Activated CD8-positive, alpha-beta T cell treated with anti-CD3 and anti-CD28 coated beads, Interleukin-2, amount 10 ng/mL, durations not matched to agents 7 days and 5 days (primary cell): ENCODE measurements at regions not wholly inside any gene's neighbourhood (a gene's known extent, or its start where the extent isn't known, plus 50 kb on each side); places are given as distances from the start of the nearest gene placed in this dataset.

Source experiments
- ATAC-seq: fragments of 150-1000 bp; cut with Tn5 transposase; one replicate; pipeline ENCODE4 v1.10.0; 2021; ENCODE audit warnings: moderate library complexity
- CTCF ChIA-PET: fragments of 350-600 bp; sonication (Branson Sonifier 250); formaldehyde crosslinking; loops from one replicate; lab custom pipeline; 2021; ENCODE audit warnings: antibody characterized with exemption; lab: Charles Lee
- POLR2A ChIA-PET: fragments of 350-600 bp; sonication (Branson Sonifier 250); formaldehyde crosslinking; loops from one replicate; lab custom pipeline; 2021; ENCODE audit warnings: antibody characterized with exemption; lab: Charles Lee
- DNase-seq: peaks from one replicate; pipeline ENCODE4 v3.0.0-alpha.2; 2020
- H3K27ac Mint-ChIP-seq: one replicate; pipeline ENCODE4 v1.8.0; 2021; ENCODE audit warnings: mild to moderate bottlenecking, mixed read lengths
- H3K27me3 Mint-ChIP-seq: one replicate; pipeline ENCODE4 v1.8.0; 2021; ENCODE audit warnings: low read depth, mixed read lengths
- H3K36me3 Mint-ChIP-seq: one replicate; pipeline ENCODE4 v1.8.0; 2021; ENCODE audit warnings: low read depth, mixed read lengths
- H3K4me1 Mint-ChIP-seq: one replicate; pipeline ENCODE4 v1.8.0; 2021; ENCODE audit warnings: low read depth, mixed read lengths
- H3K4me3 Mint-ChIP-seq: one replicate; pipeline ENCODE4 v1.8.0; 2021; ENCODE audit warnings: mild to moderate bottlenecking, mixed read lengths
- H3K9me3 Mint-ChIP-seq: one replicate; pipeline ENCODE4 v1.8.0; 2022; ENCODE audit warnings: mixed read lengths; ENCODE audit not compliant: insufficient read depth

DNA sequence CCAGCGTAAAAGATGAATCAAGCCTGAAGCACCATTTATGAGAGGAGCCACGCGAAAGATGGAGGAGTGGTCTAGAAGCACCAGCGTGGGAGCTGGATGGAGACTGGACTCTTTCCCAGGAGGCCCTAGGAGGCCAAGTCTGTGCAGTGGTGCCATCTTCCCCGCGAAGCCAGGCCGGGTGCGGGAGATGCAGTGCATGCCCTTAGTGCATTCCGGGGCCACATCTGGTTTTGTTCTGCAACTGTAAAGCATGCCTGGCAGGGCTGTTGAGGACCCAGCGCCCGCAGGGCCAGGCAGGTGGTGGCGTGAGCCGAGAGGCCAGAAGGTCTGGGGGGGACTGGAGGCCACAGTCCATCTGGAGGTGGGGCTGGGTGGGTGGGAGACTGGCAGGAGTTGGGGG, 78.6 kb upstream of the ADRA2C start:
- no peaks in the 10 kb centered on the region for H3K36me3 Mint-ChIP-seq
- ATAC-seq, result no peak

DNA sequence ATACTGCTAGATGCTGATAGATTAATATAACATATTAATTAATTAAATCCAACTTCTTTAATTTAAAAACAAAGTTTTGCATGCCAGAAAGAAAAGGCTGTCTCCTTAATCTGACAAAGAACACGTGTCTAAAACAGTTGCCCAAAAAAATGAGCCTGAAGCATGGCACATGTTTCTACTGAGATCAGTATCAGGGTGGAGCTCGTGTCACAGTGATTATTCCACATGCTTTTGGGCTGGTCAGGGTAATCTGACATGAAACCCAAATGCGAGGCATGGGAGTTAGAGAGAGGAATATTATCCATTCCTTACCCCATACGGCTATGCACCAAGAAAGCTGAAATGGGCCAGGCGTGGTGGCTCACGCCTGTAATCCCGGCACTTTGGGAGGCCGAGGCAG, 79.4 kb upstream of the ADRA2C start:
- CTCF ChIA-PET, result interaction anchor here (0.6 kb wide), 1 partner anchor 194 kb away, joined by 3 read pairs; no protein-coding TSS in a partner anchor
- Mint-ChIP-seq H3K36me3 (no peaks in the 10 kb centered on the region), H3K27me3 (no peaks in the 10 kb centered on the region)

More for the DNA sequence above, 78.6 kb upstream of the ADRA2C start:
- POLR2A ChIA-PET, result no interaction called here
- CTCF ChIA-PET, result no interaction called here
- H3K4me1 Mint-ChIP-seq, result no peaks in the 10 kb centered on the region
- H3K4me3 Mint-ChIP-seq, result no peak overlapping the region
- H3K9me3 Mint-ChIP-seq, result no peaks in the 10 kb centered on the region
- no peak overlapping the region for H3K27ac Mint-ChIP-seq
- H3K27me3 Mint-ChIP-seq, result no peaks in the 10 kb centered on the region
- DNase-seq, result no peak

DNA sequence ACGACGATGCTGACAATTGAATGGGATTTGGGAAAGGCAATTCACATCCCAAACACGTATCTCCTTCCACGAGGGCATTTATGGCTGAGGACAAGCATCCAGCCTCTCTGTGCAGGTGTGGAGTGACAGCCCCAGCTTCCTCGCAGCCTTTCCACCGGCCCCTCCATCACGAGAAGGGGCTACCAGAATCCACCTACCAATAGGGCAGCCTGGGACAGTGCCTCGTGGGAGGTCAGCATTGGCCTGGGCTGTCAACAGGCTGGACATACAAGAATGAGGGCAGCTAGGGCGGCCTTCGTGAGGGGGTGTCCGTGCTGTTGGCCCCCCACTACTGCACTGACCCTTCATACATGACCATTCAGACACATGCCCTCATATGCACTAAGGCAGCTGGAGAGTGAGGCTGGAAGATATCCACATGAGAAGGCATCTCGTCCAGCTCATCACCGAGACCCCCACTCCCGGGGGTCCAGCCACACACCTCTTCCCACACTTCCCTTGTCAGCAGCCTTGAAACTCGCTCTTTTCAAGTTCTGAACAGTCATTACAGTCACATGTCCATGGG, 81.0 kb upstream of the ADRA2C start:
- ATAC-seq (no peak), DNase-seq (no peak)
- H3K4me3 Mint-ChIP-seq, result no peak overlapping the region
- H3K27ac Mint-ChIP-seq, result no peak overlapping the region
- CTCF ChIA-PET, result no interaction called here
- H3K36me3 Mint-ChIP-seq, result no peaks in the 10 kb centered on the region
- H3K4me1 Mint-ChIP-seq, result no peaks in the 10 kb centered on the region
- POLR2A ChIA-PET, result no interaction called here
- H3K27me3 Mint-ChIP-seq, result no peaks in the 10 kb centered on the region
- H3K9me3 Mint-ChIP-seq, result no peaks in the 10 kb centered on the region

More for the DNA sequence above, 79.4 kb upstream of the ADRA2C start:
- DNase-seq (no peak), ATAC-seq (no peak)
- POLR2A ChIA-PET, result no interaction called here
- Mint-ChIP-seq H3K9me3 (no peaks in the 10 kb centered on the region), H3K4me3 (no peak overlapping the region), H3K27ac (no peak overlapping the region), H3K4me1 (no peaks in the 10 kb centered on the region)

DNA sequence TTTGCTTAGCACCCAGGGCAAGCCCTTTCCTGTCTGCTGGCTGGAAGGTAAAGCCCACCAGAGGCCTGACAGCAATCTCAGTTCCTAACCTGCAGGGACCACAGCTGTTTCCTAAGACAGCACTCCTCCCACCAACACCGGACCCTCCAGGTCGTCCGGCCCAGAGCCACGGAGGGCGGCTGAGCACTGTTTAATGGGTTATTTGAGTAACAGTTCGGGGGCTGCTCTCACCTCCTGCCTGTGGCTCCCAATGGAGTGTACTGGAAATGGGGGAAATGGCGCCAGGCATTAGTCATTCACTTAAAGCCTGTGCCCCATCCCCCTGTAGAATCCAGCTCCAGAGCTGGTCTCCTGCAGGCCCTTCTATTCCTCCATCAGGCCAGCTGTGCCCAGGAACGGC, 81.6 kb upstream of the ADRA2C start:
- CTCF ChIA-PET, result no interaction called here
- Mint-ChIP-seq H3K27ac (no peak overlapping the region), H3K27me3 (no peaks in the 10 kb centered on the region), H3K4me3 (no peak overlapping the region), H3K9me3 (no peaks in the 10 kb centered on the region), H3K36me3 (no peaks in the 10 kb centered on the region), H3K4me1 (no peaks in the 10 kb centered on the region)
- no peak for ATAC-seq
- POLR2A ChIA-PET, result no interaction called here
- no peak for DNase-seq

DNA sequence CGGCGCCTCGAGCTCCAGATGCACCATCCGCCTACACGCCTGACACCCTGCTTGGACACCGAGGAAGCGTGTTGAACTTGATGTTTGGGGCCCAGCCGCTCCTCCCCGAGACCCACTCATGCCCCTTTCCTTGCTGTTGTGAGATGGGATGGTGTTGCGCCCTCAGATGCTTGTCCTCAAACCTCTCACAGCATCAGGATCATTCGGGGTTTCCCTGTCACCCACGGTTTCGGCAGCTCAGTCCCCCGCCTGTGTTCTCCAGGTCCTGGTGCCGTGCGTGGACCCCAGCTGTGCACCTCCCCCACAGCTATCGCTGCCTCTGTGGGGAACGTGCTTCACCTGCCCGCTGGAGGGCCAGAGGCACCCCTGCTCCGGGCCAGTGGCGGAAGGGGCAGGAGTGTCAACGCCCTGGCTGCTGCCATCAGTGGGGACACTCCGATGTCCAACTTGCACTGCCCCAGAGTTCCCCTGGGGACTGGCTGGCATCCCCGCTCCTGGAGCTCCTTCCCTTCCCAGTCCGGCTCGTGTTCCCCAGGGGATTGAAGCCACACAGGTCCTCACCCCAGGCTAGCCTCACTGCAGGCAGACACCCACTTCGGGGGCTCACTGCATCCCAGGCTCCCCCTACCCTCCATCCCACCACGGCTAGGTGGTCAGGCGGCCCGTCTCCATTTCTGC, 82.3 kb upstream of the ADRA2C start:
- DNase-seq (no peak), ATAC-seq (no peak)
- ChIA-PET CTCF (no interaction called here), POLR2A (no interaction called here)
- Mint-ChIP-seq H3K9me3 (no peaks in the 10 kb centered on the region), H3K36me3 (no peaks in the 10 kb centered on the region), H3K4me3 (no peak overlapping the region), H3K27me3 (no peaks in the 10 kb centered on the region), H3K27ac (no peak overlapping the region), H3K4me1 (no peaks in the 10 kb centered on the region)

DNA sequence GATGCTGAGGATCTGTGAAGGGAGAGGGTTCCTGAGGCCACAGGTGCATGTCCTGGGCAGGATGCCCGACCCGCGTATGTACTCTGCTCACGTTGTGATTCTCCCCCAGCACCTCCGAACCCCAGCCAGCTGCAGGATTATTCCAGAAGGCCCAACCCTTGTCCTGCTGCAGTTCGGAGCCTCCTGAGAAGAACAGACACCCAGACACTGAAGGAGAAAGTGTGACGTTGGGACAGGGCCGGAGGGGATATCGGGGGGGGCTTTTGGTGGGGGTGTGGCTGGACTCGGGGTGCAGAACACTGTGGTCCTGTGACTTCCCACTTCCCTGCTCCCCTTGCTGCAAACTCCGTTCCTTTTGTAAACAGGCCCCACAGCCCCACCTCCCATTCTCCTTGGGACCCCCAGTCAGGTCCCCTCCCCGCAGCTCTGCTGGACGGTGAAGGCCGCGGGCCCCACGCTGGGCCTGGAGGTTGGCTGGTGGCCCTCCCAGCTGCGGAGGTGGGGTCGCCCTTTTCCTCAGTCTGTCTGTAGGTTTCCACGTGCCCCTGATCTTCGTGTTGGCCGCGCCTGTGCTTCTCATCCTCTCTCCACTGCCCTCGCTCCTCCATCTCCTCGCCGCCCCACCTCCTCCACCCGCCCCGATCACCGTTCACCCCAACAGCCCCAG, 83.0 kb upstream of the ADRA2C start:
- ChIA-PET POLR2A (no interaction called here), CTCF (no interaction called here)
- ATAC-seq (no peak), DNase-seq (no peak)
- no peak overlapping the region for H3K4me3 Mint-ChIP-seq
- H3K4me1 Mint-ChIP-seq, result no peaks in the 10 kb centered on the region
- no peaks in the 10 kb centered on the region for H3K9me3 Mint-ChIP-seq
- no peaks in the 10 kb centered on the region for H3K27me3 Mint-ChIP-seq
- no peak overlapping the region for H3K27ac Mint-ChIP-seq
- no peaks in the 10 kb centered on the region for H3K36me3 Mint-ChIP-seq

DNA sequence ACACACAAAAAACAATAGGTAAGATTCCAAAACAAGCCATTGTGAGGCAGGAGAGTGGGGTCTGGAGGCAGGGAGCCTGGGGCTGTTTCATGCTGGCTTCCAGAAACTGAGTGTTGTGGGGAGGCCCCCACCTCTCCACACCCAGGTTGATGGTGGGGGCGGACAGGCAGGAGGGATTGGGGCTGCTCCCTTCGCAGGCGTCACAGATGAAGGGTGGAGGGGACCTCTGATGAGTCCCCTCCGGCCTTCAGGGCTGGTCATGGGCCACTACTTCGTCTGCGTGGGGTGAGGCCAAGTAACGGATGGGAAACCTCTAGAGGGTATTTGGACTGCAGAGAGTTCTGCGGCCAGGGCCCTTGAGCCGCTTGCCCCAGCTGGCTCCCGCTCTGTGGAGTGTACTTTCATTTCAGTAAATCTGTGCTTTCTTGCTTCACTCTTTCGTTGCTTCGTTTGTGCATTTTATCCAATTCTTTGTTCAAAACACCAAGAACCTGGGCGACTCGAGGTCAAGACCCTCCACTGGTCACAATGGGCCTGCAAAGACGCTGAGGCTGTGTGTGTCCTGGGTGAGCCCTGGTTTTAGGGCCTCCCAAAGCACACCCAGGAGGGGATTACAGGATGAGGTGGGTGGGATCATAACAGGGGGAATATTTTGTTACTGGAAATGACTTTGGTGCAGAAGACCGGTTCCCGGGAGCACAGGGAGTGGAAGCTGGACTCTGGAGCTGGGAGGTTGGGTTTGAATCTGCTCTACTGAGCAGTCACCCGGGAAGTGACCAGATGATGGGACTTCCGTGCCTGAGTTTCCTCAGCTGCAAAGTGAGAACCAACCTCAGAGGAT, 83.7 kb upstream of the ADRA2C start:
- DNase-seq (no peak), ATAC-seq (no peak)
- Mint-ChIP-seq H3K36me3 (no peaks in the 10 kb centered on the region), H3K27ac (no peak overlapping the region), H3K9me3 (no peaks in the 10 kb centered on the region), H3K4me1 (no peaks in the 10 kb centered on the region), H3K4me3 (no peak overlapping the region), H3K27me3 (no peaks in the 10 kb centered on the region)
- ChIA-PET CTCF (no interaction called here), POLR2A (no interaction called here)

DNA sequence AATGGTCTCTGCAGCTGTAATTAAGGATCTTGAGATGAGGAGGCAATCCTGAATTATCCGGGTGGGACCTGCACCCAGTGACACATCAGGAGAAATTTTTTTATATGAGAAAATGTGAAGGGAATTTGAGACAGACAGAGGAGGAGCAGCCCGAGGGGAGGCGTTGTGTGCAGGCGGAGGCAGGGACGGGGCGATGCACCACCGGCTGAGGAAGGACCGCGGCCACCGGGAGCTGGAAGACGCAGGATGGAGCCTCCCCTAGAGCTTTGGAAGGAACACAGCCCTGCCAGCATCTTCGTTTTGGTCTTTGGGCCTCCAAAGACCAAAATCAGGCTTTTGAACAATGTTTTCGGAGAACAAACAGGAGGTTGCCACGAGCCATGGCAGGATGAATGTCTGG, 85.0 kb upstream of the ADRA2C start:
- CTCF ChIA-PET, result no interaction called here
- Mint-ChIP-seq H3K4me1 (no peaks in the 10 kb centered on the region), H3K4me3 (no peak overlapping the region), H3K27ac (no peak overlapping the region), H3K27me3 (no peaks in the 10 kb centered on the region), H3K9me3 (no peaks in the 10 kb centered on the region), H3K36me3 (no peaks in the 10 kb centered on the region)
- ATAC-seq, result no peak
- no peak for DNase-seq
- POLR2A ChIA-PET, result no interaction called here

DNA sequence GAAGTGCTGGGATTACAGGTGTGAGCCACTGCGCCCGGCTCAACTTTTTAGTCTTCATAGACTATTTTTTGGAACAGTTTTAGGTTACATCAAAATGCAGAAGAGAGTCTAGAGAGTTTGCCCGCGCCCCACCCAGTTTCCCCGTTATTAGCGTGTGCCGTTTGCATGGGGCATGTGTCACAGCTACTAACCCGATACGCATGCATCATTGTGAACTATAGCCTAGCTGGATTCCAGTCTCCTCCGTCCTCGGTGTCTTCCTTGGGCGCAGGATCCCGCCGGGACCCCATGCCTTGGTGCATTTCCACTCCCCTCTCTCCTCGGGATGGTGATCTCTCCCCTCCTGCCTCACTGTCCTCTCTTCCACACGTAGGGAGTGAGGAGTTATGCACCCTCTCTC, 85.5 kb upstream of the ADRA2C start:
- H3K9me3 Mint-ChIP-seq, result no peaks in the 10 kb centered on the region
- H3K27me3 Mint-ChIP-seq, result no peaks in the 10 kb centered on the region
- no peak overlapping the region for H3K4me3 Mint-ChIP-seq
- H3K36me3 Mint-ChIP-seq, result no peaks in the 10 kb centered on the region
- ChIA-PET POLR2A (no interaction called here), CTCF (no interaction called here)
- no peaks in the 10 kb centered on the region for H3K4me1 Mint-ChIP-seq
- no peak for ATAC-seq
- H3K27ac Mint-ChIP-seq, result no peak overlapping the region
- DNase-seq, result no peak

DNA sequence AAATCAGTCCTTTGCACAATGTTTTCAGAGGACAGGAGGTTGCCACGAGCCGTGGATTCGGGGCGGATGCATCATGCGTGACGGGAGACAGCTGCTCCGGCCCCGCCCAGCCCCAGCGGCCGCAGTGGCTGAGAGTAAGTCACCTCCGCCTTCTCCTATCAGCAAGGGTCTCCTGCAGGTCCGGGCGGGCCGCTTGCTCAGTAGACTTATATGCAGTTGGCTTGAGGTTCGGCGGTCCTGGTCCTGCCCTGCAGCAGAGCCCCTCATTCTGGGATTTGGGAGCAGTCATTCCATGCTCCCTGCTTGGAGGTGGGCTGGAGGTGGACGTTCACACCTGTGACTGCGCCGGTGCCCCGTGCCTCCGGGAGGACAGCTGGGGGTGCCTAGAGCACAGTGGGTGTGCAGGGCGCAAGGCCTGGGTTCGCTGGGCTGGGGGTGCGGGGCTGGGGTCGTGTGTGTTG, 86.3 kb upstream of the ADRA2C start:
- DNase-seq (no peak), ATAC-seq (no peak)
- H3K27me3 Mint-ChIP-seq, result no peaks in the 10 kb centered on the region
- no peaks in the 10 kb centered on the region for H3K36me3 Mint-ChIP-seq
- H3K4me3 Mint-ChIP-seq, result no peak overlapping the region
- no peak overlapping the region for H3K27ac Mint-ChIP-seq
- no peaks in the 10 kb centered on the region for H3K9me3 Mint-ChIP-seq
- ChIA-PET POLR2A (no interaction called here), CTCF (no interaction called here)
- H3K4me1 Mint-ChIP-seq, result no peaks in the 10 kb centered on the region

DNA sequence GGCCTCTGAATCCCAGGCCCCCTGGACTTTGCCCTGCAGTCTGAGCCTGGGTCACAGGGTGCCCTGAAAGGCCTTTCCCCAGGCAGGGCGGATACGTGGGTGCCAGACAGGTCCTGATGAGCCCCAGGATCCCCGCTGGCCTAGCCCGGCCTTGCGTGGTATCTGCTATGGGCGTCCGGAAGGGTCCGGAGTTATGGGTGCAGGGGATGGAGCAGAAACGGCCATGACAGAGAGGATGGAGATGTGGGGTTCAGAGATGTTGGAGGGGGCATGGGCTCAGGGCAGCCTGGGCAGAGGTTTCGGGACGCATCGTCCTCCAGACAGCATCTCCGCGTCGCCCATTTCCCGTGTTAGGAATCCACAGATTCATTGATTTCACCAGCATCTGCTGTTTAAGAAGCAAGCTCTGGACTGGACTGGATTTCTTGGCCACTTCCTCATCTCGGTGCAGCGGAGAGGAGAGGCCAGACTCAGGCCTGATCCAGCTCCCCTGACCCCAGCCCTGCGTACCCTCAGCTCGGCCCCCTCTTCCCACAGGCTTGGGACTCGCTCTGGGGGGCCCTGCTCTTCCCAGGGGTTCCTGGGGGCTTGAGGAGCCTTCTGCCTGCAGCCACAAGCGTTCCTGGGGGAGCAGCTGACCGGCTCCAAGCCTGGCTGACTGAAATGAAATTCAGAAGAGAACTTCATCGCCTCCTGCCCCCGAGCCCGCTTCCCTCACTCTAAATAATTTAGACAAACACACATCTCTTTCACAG, 86.9 kb upstream of the ADRA2C start:
- ATAC-seq (no peak), DNase-seq (no peak)
- ChIA-PET CTCF (no interaction called here), POLR2A (no interaction called here)
- Mint-ChIP-seq H3K4me3 (no peak overlapping the region), H3K9me3 (no peaks in the 10 kb centered on the region), H3K27ac (no peak overlapping the region), H3K4me1 (no peaks in the 10 kb centered on the region), H3K27me3 (no peaks in the 10 kb centered on the region), H3K36me3 (no peaks in the 10 kb centered on the region)
